Colonic mucosa (tissue), 4 donors: ENCODE measurements at regions not wholly inside any gene's neighbourhood (a gene's known extent, or its start where the extent isn't known, plus 50 kb on each side); places are given as distances from the start of the nearest gene placed in this dataset.

Experiments used
- DNase-seq: peaks from one replicate; pipeline ENCODE4 v3.0.0-alpha.2; 2020
- H3K27ac ChIP-seq: fragments of 200-600 bp; one replicate; pipeline ENCODE4 v1.8.0; 2021
- H3K27me3 ChIP-seq: fragments of 200-600 bp; one replicate; pipeline ENCODE4 v1.8.0; 2021
- H3K36me3 ChIP-seq: fragments of 200-600 bp; one replicate; pipeline ENCODE4 v1.8.0; 2021
- H3K4me1 ChIP-seq: fragments of 200-600 bp; one replicate; pipeline ENCODE4 v1.8.0; 2021; ENCODE audit warnings: mild to moderate bottlenecking
- H3K4me3 ChIP-seq: fragments of 200-600 bp; one replicate; pipeline ENCODE4 v1.8.0; 2021
- H3K9ac ChIP-seq, 2 donors: one replicate each; pipeline ENCODE4 v1.7.0; 2013; ENCODE audit warnings: control low read depth in 2 of 2, low read depth in 2 of 2, low read length in 2 of 2
- H3K9me3 ChIP-seq: fragments of 200-600 bp; one replicate; pipeline ENCODE4 v1.8.0; 2021
- CTCF ChIP-seq: fragments of 200-600 bp; IDR thresholded peaks from one replicate; pipeline ENCODE4 v1.8.0; 2022; ENCODE audit warnings: antibody characterized with exemption, mild to moderate bottlenecking
- intact Hi-C: fragments of 100-400 bp; cut with DNase I; formaldehyde crosslinking; loops from one replicate; pipeline ENCODE4 v1.14.1; 2022
- donor health status: healthy.
- donor health status: DM: no; HTN: no; CAD: no.
- donor health status: DM: no; HTN: no; CAD: no.

- no peak overlapping the region for H3K27ac ChIP-seq
- H3K9me3 ChIP-seq = no peaks in the 10 kb centered on the region
- H3K4me1 ChIP-seq = no peaks in the 10 kb centered on the region
- no peak overlapping the region for H3K4me3 ChIP-seq
- intact Hi-C loops = no loop called here
- no peak for TF ChIP-seq CTCF
- H3K36me3 ChIP-seq = no peaks in the 10 kb centered on the region
- H3K27me3 ChIP-seq = no peaks in the 10 kb centered on the region
- DNase-seq = no peak
- H3K9ac ChIP-seq = no peak overlapping the region
Observed at GRCh38 chrX:34576864-34577263, 80.2 kb downstream of the TMEM47 start.

GRCh38 chrX:34565981-34566380 lies 91.1 kb downstream of the TMEM47 start:
- intact Hi-C loops = no loop called here
- TF ChIP-seq CTCF = no peak
- Histone ChIP-seq H3K27me3 (no peaks in the 10 kb centered on the region), H3K9me3 (no peaks in the 10 kb centered on the region), H3K4me1 (no peaks in the 10 kb centered on the region), H3K36me3 (no peaks in the 10 kb centered on the region), H3K4me3 (no peak overlapping the region), H3K9ac (no peak overlapping the region), H3K27ac (no peak overlapping the region)
- no peak for DNase-seq

- DNase-seq = no peak
- Histone ChIP-seq H3K4me1 (no peaks in the 10 kb centered on the region), H3K27ac (no peak overlapping the region), H3K36me3 (no peaks in the 10 kb centered on the region), H3K4me3 (no peak overlapping the region), H3K9ac (no peak overlapping the region), H3K27me3 (no peaks in the 10 kb centered on the region), H3K9me3 (no peaks in the 10 kb centered on the region)
- intact Hi-C loops = no loop called here
- TF ChIP-seq CTCF = no peak
Observed at GRCh38 chrX:34563804-34564203, 93.3 kb downstream of the TMEM47 start.

- Histone ChIP-seq H3K27ac (no peak overlapping the region), H3K9me3 (no peaks in the 10 kb centered on the region), H3K4me1 (no peaks in the 10 kb centered on the region), H3K27me3 (no peaks in the 10 kb centered on the region), H3K9ac (no peak overlapping the region), H3K36me3 (no peaks in the 10 kb centered on the region), H3K4me3 (no peak overlapping the region)
- no peak for TF ChIP-seq CTCF
- DNase-seq = no peak
- intact Hi-C loops = no loop called here
Observed at GRCh38 chrX:34563061-34563460, 94.0 kb downstream of the TMEM47 start.

- Histone ChIP-seq H3K27ac (no peak overlapping the region), H3K4me3 (no peak overlapping the region), H3K9me3 (no peaks in the 10 kb centered on the region), H3K4me1 (no peaks in the 10 kb centered on the region), H3K27me3 (no peaks in the 10 kb centered on the region), H3K36me3 (no peaks in the 10 kb centered on the region), H3K9ac (no peak overlapping the region)
- intact Hi-C loops = no loop called here
- DNase-seq = no peak
- no peak for TF ChIP-seq CTCF
Observed at GRCh38 chrX:34562006-34562405, 95.1 kb downstream of the TMEM47 start.

GRCh38 chrX:34560180-34560579 lies 96.9 kb downstream of the TMEM47 start:
- Histone ChIP-seq H3K9me3 (no peaks in the 10 kb centered on the region), H3K9ac (no peak overlapping the region), H3K4me1 (no peaks in the 10 kb centered on the region), H3K4me3 (no peak overlapping the region), H3K36me3 (no peaks in the 10 kb centered on the region), H3K27ac (no peak overlapping the region), H3K27me3 (no peaks in the 10 kb centered on the region)
- no peak for TF ChIP-seq CTCF
- intact Hi-C loops = no loop called here
- no peak for DNase-seq
